Heart left ventricle (tissue), 16 donors: ENCODE measurements at regions not wholly inside any gene's neighbourhood (a gene's known extent, or its start where the extent isn't known, plus 50 kb on each side); places are given as distances from the start of the nearest gene placed in this dataset.

Experiments used
- ATAC-seq, 4 donors: fragments of 200-7000 bp; cut with Tn5 transposase; one replicate each; pipeline ENCODE4 v1.9.1; 2020 to 2022; ENCODE audit warnings: moderate library complexity in 4 of 4, mild to moderate bottlenecking in 3 of 4, moderate number of reproducible peaks in 1 of 4
- DNase-seq, 5 donors: peaks; one replicate each; pipeline ENCODE4 v3.0.0-alpha.2; 2020
- H3K27ac ChIP-seq, 12 donors: fragments of 200-600 bp; sonication (generic) in 4 of 12; one replicate each; pipeline versions ENCODE4 v1.5.0 to v1.8.0; 2016 to 2022; ENCODE audit warnings: mild to moderate bottlenecking in 2 of 12
- H3K27me3 ChIP-seq, 9 donors: fragments of 200-600 bp; sonication (generic) in 2 of 9; one replicate each; pipeline versions ENCODE4 v1.5.1 to v1.8.0; 2016 to 2022; ENCODE audit warnings: mild to moderate bottlenecking in 3 of 9
- H3K36me3 ChIP-seq, 9 donors: fragments of 200-600 bp; sonication (generic) in 2 of 9; one replicate each; pipeline versions ENCODE4 v1.5.0 to v1.8.0; 2018 to 2022; ENCODE audit warnings: mild to moderate bottlenecking in 2 of 9
- H3K4me1 ChIP-seq, 12 donors: fragments of 200-600 bp; sonication (generic) in 4 of 12; one replicate each; pipeline versions ENCODE4 v1.5.0 to v1.8.0; 2016 to 2022; ENCODE audit warnings: mild to moderate bottlenecking in 3 of 12
- H3K4me3 ChIP-seq, 12 donors: fragments of 200-600 bp; sonication (generic) in 4 of 12; one replicate each; pipeline versions ENCODE4 v1.5.0 to v1.8.0; 2017 to 2022; ENCODE audit warnings: mild to moderate bottlenecking in 9 of 12, moderate library complexity in 4 of 12
- H3K9me3 ChIP-seq, 12 donors: fragments of 200-600 bp; sonication (generic) in 4 of 12; one replicate each; pipeline versions ENCODE4 v1.5.0 to v1.8.0; 2016 to 2022; ENCODE audit warnings: mild to moderate bottlenecking in 1 of 12
- POLR2A ChIP-seq, 2 donors: fragments of 450-650 bp; IDR thresholded peaks; one replicate each; pipeline ENCODE4 v1.6.1; 2017; ENCODE audit warnings: antibody characterized with exemption in 2 of 2, mild to moderate bottlenecking in 2 of 2, moderate library complexity in 2 of 2
- WGBS, 4 donors: extraction: QIAGEN DNeasy Blood & Tissue Kit in 2 of 4; methylation state at CpG; one replicate each; pipeline versions ENCODE4 v1.1.5 to v1.1.7; 2013 to 2018; 5-methylcytosine and 5-hydroxymethylcytosine counted together
- intact Hi-C, 10 donors: fragments of 100-400 bp; cut with DNase I; formaldehyde crosslinking; loops; one replicate each; pipeline versions ENCODE4 v1.11.1 to v1.14.2; 2022
- TF ChIP-seq, protein P1 (sequence below), 12 donors: fragments of 200-600 bp; sonication (generic) in 4 of 12; IDR thresholded peaks; one replicate each; pipeline versions ENCODE4 v1.5.0 to v1.8.0; 2018 to 2022; ENCODE audit warnings: antibody characterized with exemption in 12 of 12, mild to moderate bottlenecking in 5 of 12
- donor health status: ischemic (EF 13 %, LVEDD 7.1; RV severe dilation, severe dysfunction).
- donor health status: healthy with polysubstance abuse.
- donor health status: DM: no; HTN: yes; CAD: no.
- donor health status: DM: no; HTN: no; CAD: no.
- donor health status: ischemic (EF 25% LVEDD 6.9; RV normal size, moderate dysfunction).
- donor health status: ischemic (EF 25% LVEDD 5.7; RV mildly dilated, moderate dysfunction).
- donor health status: healthy.
- donor health status: DM: yes; HTN: yes; CAD: no.
- donor health status: ischemic (EF 35%, LVEDD 5.7; RV mildly dilated, moderate dysfunction).
- donor health status: nonischemic (EF 11% LVEDD 7.7; RV severe dilation, severe dysfunction).
- donor health status: DM: yes; HTN: yes; CAD: no.
- donor health status: PGD.
- donor health status: ischemic (EF 29% LVEDD 5.4; RV normal size, mild dysfunction).
- donor health status: nonischemic (EF 23%, LVEDD 6.1; RV moderate dilation, normal function).

- Histone ChIP-seq H3K36me3 (no peaks in the 10 kb centered on the region), H3K9me3 (peaks cover 0 to 9% (median 0%) of the 10 kb centered on the region in 12 donors), H3K27ac (no peak overlapping the region), H3K27me3 (no peaks in the 10 kb centered on the region), H3K4me1 (peaks cover 0 to 13% (median 2%) of the 10 kb centered on the region in 12 donors), H3K4me3 (no peak overlapping the region)
- WGBS, 4 donors, result 89 to 96% (median 92%) methylated on average over 1 of the region's 1 CpG
- no peak for ATAC-seq
- no peak for DNase-seq
- intact Hi-C loops, result no loop called here
- TF ChIP-seq, protein P1, sequence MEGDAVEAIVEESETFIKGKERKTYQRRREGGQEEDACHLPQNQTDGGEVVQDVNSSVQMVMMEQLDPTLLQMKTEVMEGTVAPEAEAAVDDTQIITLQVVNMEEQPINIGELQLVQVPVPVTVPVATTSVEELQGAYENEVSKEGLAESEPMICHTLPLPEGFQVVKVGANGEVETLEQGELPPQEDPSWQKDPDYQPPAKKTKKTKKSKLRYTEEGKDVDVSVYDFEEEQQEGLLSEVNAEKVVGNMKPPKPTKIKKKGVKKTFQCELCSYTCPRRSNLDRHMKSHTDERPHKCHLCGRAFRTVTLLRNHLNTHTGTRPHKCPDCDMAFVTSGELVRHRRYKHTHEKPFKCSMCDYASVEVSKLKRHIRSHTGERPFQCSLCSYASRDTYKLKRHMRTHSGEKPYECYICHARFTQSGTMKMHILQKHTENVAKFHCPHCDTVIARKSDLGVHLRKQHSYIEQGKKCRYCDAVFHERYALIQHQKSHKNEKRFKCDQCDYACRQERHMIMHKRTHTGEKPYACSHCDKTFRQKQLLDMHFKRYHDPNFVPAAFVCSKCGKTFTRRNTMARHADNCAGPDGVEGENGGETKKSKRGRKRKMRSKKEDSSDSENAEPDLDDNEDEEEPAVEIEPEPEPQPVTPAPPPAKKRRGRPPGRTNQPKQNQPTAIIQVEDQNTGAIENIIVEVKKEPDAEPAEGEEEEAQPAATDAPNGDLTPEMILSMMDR (IDR thresholded peaks at IDR 0.05), result no peak
- TF ChIP-seq POLR2A (IDR thresholded peaks at IDR 0.05), result no peak
Observed at GRCh38 chr1:218945050-218945449, 228.6 kb upstream of the LYPLAL1 start.

- H3K4me3 ChIP-seq, result no peak overlapping the region
- peaks cover 0 to 13% (median 2%) of the 10 kb centered on the region in 12 donors for H3K4me1 ChIP-seq
- ATAC-seq, result no peak
- intact Hi-C loops, result no loop called here
- no peak overlapping the region for H3K27ac ChIP-seq
- peaks cover 0 to 3% (median 0%) of the 10 kb centered on the region in 12 donors for H3K9me3 ChIP-seq
- TF ChIP-seq, protein P1 (IDR thresholded peaks at IDR 0.05), result no peak
- no peak for TF ChIP-seq POLR2A (IDR thresholded peaks at IDR 0.05)
- no peak for DNase-seq
- 82 to 93% (median 89%) methylated on average over 2 of the region's 2 CpGs for WGBS, 4 donors
- H3K27me3 ChIP-seq, result no peaks in the 10 kb centered on the region
- H3K36me3 ChIP-seq, result no peaks in the 10 kb centered on the region
Observed at GRCh38 chr1:218946147-218946546, 227.5 kb upstream of the LYPLAL1 start.

GRCh38 chr1:218948446-218948845 is 225.2 kb upstream of the LYPLAL1 start:
- H3K4me3 ChIP-seq, result no peak overlapping the region
- intact Hi-C loops, result no loop called here
- no peaks in the 10 kb centered on the region for H3K9me3 ChIP-seq
- TF ChIP-seq POLR2A (IDR thresholded peaks at IDR 0.05), result no peak
- TF ChIP-seq, protein P1 (IDR thresholded peaks at IDR 0.05), result no peak
- H3K27me3 ChIP-seq, result no peaks in the 10 kb centered on the region
- H3K4me1 ChIP-seq, result no peaks in the 10 kb centered on the region
- DNase-seq (no peak), ATAC-seq (no peak)
- H3K36me3 ChIP-seq, result no peaks in the 10 kb centered on the region
- WGBS, 4 donors, result 71 to 76% (median 75%) methylated on average over 6 of the region's 6 CpGs
- H3K27ac ChIP-seq, result no peak overlapping the region

DNA sequence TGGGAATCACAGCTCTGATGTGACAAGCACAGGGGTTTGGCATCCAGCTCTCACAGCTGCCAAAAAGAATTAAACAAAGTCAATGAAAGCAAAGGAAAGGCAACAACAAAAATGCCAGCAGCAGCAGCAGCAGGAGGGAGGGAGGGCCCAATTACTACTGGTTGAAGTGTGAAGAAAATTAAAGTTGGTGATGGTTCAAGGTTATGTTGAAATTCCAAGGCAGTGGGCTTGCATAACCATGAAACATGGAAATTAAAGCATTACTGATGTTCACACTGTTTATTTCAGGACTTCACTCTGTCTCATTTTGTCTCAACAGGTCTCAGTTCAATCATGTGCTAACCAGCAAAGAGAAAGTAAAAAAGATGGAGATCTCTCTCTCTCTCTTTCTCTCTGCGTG is 220.3 kb upstream of the LYPLAL1 start:
- H3K36me3 ChIP-seq, result no peaks in the 10 kb centered on the region
- H3K27me3 ChIP-seq, result no peaks in the 10 kb centered on the region
- DNase-seq (no peak), ATAC-seq (no peak)
- TF ChIP-seq, protein P1 (IDR thresholded peaks at IDR 0.05), result no peak
- no peak for TF ChIP-seq POLR2A (IDR thresholded peaks at IDR 0.05)
- no peaks in the 10 kb centered on the region for H3K4me1 ChIP-seq
- H3K4me3 ChIP-seq, result no peak overlapping the region
- 91 to 98% (median 94%) methylated on average over 1 of the region's 1 CpG for WGBS, 4 donors
- H3K27ac ChIP-seq, result no peak overlapping the region
- no peaks in the 10 kb centered on the region for H3K9me3 ChIP-seq
- intact Hi-C loops, result no loop called here
